HG03558 (cell line): ENCODE measurements at regions not wholly inside any gene's neighbourhood (a gene's known extent, or its start where the extent isn't known, plus 50 kb on each side); places are given as distances from the start of the nearest gene placed in this dataset.
"Not testable (repeated sequence)": the region's sequence is repeated elsewhere in the genome, so short reads cannot be mapped to it uniquely, and the experiment has no call there.

Experiments used
- ATAC-seq: cut with Tn5 transposase; IDR thresholded peaks from one replicate; pipeline ENCODE4 v1.9.1; 2021; ENCODE audit warnings: moderate number of reproducible peaks; ENCODE audit not compliant: unreplicated experiment; ENCODE audit errors: extremely low read depth

- no peak for ATAC-seq
These were observed 625.5 kb downstream of the CHSY3 start for GRCh38 chr5:130529511-130530485.

DNA sequence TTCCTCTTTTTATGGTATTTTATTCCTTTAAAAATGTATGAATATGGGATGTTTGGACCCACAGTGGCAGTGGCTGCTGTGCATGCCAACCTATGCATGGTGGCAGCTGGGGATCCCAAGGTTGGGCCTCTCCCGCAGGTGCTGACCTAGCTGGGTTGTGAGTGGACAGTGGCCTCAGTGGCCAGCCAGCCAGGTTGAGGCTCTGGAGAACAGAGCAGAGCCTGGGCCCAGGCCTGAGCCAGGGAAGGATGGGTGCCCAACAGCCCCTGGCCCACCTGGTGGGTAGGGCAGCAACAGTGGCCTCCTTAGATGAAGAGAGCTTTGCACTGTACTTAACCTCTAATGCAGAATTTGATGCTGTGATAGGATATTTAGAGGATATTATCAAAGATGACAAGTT lies 624.8 kb downstream of the CHSY3 start:
- no peak for ATAC-seq

DNA sequence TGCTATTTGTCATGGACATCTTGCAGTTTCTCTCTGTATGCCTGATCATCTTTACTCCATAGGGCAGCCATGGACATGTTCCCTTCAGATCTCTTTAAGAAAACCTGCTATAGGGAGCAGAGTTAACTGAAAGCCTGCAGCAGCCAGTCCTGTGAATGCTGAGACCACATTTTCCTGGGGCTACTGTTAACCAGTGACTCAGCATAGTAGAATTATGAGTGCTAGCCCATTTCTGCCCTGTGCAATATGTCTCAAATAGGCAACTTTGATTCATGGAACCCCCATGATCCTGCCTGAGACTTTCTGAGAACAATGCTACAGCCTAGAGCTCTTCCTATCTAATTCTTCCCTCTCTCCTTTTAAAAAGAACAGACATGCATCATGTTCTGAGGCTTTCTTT lies 624.2 kb downstream of the CHSY3 start:
- ATAC-seq = no peak

DNA sequence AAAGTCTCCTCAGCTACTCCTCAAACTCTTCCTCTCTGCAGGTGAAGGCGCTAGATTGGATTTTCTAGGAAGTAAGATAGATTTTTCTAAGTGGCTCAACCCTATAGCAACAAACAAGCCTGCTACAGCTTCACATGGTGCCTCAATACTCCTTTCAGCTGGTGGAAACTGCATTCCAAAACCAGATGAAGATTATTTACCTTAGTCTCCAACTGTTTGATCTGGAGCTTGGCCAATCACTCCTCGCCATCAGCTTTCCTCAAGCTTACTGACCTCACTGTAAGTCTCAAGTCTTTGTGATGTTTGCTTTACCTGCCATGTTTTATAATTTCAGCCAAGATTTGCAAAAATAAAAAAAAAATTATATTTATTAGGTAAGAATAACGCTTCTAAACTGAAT lies 622.4 kb downstream of the CHSY3 start:
- ATAC-seq = no peak

DNA sequence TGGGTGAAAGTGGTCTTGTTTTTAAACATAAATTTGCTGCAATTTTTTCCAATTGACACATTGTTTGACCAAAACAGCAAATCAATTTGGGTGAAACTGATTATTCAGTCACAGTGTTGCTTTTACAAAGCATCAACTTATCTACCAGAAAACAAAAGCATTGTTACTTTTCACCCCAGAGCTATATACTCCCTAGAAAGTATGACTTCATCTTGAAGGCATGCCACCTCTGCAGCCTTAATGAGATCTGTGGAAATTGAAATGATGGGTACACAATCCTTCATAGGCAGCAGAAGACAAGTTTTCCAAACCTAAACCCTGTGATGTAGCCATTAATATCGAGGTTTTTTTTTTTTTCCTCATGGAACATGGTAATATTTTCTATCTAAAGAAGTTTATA lies 615.9 kb downstream of the CHSY3 start:
- no peak for ATAC-seq

DNA sequence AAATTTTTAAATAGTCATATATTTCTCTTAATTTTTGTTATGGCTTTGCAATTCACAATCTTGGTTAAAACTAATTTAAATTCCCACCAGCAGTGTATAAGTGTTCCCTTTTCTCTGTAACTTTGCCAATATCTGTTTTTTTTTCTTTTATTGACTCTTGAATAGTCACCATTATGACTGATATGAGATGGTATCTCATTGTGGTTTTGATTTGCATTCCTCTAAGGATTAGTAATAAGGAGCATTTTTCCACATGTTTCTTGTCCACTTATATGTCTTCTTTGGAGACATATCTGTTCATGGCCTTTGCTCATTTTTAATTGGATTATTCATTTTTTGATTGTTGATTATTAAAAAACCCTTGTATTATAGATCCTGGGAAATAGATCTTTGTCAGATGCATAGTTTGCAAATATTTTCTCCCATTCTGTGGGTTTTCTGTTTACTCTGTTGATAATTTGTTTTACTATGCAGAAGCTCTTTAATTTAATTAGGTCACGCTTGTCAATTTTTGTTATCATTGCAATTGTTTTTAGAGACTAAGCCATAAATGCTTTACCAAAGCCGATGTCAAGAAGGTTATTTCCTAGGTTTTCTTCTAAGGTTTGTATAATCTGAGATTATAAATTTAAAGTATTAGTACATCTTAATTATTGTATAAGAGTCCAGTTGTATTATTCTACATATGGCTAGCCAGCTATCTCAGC lies 610.9 kb downstream of the CHSY3 start:
- ATAC-seq = no peak

- ATAC-seq = no peak
These were observed 598.4 kb downstream of the CHSY3 start for GRCh38 chr5:130502702-130503101.

- ATAC-seq = no peak
These were observed 597.0 kb downstream of the CHSY3 start for GRCh38 chr5:130501151-130501865.

GRCh38 chr5:130500495-130500894 lies 596.2 kb downstream of the CHSY3 start:
- ATAC-seq = not testable (repeated sequence)

GRCh38 chr5:130496215-130496614 lies 592.0 kb downstream of the CHSY3 start:
- no peak for ATAC-seq

DNA sequence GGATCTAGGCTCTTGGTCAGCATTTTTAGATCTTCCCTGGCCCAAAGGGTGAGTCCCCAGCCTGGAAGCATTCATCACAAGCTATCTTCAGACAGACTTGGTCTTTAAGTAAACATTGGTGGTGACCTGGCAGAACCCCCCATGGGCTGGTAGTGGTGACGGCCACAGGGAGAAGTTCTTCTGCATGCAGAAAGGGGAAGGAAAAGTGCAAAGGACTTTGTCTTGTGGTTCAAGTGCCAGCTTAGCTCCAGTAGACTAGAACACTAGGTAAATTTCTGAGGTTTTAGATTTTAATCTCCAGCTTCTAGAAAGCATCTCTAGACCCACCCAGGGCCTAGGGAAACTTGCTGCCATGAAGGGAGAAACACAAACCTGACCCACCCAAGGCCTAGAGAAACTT lies 584.0 kb downstream of the CHSY3 start:
- no peak for ATAC-seq

- ATAC-seq = no peak
These were observed 575.0 kb downstream of the CHSY3 start for GRCh38 chr5:130479045-130479804.

GRCh38 chr5:130476325-130476724 lies 572.1 kb downstream of the CHSY3 start:
- ATAC-seq = no peak

- ATAC-seq = no peak
These were observed 558.3 kb downstream of the CHSY3 start for GRCh38 chr5:130462516-130462915.

DNA sequence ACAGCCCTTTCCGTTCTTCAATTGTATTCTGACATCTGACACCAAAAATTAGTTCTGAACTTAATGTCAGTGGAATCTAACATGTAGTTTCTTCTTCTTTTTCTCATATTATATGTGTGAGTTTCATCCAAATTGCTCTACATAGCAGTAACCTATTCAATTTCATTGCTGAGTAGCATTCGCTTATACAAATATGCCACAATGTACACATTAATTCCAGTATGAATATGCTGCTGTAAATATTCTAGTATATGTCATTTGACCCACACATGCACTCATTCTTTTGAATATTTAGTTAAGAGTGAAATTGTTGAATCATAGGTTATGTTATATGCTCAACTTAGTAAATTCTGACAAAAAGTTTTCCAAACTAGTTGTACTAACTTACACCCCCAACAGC lies 550.9 kb downstream of the CHSY3 start:
- no peak for ATAC-seq

- ATAC-seq = no peak
These were observed 548.5 kb downstream of the CHSY3 start for GRCh38 chr5:130452744-130453143.

GRCh38 chr5:130436430-130436829 lies 532.2 kb downstream of the CHSY3 start:
- no peak for ATAC-seq

- no peak for ATAC-seq
These were observed 523.1 kb downstream of the CHSY3 start for GRCh38 chr5:130427222-130427955.

DNA sequence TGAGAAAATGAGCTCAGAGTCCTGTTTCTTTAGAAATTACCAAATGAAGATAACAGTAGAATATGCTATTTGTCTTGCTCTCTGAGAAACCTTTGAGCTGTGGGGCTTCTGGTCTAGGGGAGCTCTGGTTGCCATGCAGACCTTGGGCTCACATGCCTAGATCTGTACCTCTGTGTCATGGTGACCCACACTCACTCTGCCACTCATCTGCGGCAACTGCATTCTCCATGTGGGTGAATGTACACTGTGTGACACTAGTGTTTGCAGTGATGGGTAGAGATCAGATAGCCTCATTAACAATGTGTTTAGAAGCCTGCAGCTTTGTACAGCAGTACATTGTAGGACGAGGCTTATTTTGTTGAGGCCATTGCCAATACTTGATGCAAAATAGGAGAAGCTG lies 521.2 kb downstream of the CHSY3 start:
- no peak for ATAC-seq
